Ishikawa (cell line): ENCODE measurements at regions not wholly inside any gene's neighbourhood (a gene's known extent, or its start where the extent isn't known, plus 50 kb on each side); places are given as distances from the start of the nearest gene placed in this dataset.

Experiments used
- CEBPB ChIP-seq: IDR thresholded peaks from 2 replicates; pipeline ENCODE4 v1.6.1; 2012
- EP300 ChIP-seq: IDR thresholded peaks from 2 replicates; pipeline ENCODE4 v1.6.1; 2012; ENCODE audit warnings: borderline replicate concordance
- FOXM1 ChIP-seq: IDR thresholded peaks from 2 replicates; pipeline ENCODE4 v1.6.1; 2012; ENCODE audit warnings: low read depth, borderline replicate concordance
- RAD21 ChIP-seq: IDR thresholded peaks from 2 replicates; pipeline ENCODE4 v1.6.1; 2012; ENCODE audit warnings: low read depth
- TCF12 ChIP-seq: IDR thresholded peaks from 2 replicates; pipeline ENCODE4 v1.6.1; 2012; ENCODE audit warnings: low read depth
- TEAD4 ChIP-seq: IDR thresholded peaks from 2 replicates; pipeline ENCODE4 v1.6.1; 2012
- YY1 ChIP-seq: IDR thresholded peaks from 2 replicates; pipeline ENCODE4 v1.6.1; 2012; ENCODE audit warnings: low read depth
- ZBTB7A ChIP-seq: IDR thresholded peaks from 2 replicates; pipeline ENCODE4 v1.6.1; 2012; ENCODE audit warnings: low read depth
- TF ChIP-seq, protein P1 (sequence below): IDR thresholded peaks from 2 replicates; pipeline ENCODE4 v1.6.1; 2012; ENCODE audit warnings: low read depth, mild to moderate bottlenecking

DNA sequence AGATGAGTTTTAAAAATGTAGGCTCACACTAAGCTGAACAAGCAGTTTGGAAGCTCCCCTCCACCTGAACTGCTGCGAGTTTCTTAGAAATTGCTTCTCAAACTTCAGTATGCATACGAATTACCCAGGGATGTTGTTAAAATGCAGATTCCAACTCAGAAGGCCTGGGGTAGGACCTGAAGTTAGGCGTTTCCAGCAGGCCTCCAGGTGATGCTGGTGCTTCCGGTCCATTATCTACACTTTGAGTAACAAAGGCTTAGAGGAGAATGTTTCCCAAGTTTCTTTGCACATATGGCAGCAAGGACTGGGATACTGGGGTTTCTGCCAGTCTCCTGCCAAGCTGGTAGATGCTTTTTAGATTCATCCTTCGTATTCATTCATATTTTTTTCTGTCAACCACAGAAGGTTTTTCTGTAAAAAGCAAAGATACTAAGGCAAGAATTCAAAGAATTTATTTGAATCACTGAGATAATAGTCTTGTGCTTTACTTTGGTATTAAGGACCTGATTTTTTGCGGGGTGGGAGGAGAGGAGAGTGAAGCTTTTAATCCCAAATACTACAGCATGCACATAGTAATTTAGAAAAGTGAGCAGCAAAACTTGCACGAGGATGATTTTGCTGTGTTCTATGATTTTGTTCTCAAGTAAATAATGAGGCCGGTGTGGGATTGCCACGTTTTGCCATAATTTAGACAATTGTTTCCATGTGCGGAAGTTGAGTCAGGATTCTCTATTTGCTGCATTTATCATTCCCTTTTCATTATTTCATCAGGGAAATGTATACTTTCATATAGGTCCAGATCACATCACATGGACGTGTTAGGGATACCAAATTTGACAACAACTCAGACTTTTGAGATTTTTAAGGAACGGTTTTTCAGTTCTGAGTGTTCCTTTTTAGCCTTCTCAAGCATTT lies 137.6 kb upstream of the SPATS2L start:
- TF ChIP-seq, protein P1, sequence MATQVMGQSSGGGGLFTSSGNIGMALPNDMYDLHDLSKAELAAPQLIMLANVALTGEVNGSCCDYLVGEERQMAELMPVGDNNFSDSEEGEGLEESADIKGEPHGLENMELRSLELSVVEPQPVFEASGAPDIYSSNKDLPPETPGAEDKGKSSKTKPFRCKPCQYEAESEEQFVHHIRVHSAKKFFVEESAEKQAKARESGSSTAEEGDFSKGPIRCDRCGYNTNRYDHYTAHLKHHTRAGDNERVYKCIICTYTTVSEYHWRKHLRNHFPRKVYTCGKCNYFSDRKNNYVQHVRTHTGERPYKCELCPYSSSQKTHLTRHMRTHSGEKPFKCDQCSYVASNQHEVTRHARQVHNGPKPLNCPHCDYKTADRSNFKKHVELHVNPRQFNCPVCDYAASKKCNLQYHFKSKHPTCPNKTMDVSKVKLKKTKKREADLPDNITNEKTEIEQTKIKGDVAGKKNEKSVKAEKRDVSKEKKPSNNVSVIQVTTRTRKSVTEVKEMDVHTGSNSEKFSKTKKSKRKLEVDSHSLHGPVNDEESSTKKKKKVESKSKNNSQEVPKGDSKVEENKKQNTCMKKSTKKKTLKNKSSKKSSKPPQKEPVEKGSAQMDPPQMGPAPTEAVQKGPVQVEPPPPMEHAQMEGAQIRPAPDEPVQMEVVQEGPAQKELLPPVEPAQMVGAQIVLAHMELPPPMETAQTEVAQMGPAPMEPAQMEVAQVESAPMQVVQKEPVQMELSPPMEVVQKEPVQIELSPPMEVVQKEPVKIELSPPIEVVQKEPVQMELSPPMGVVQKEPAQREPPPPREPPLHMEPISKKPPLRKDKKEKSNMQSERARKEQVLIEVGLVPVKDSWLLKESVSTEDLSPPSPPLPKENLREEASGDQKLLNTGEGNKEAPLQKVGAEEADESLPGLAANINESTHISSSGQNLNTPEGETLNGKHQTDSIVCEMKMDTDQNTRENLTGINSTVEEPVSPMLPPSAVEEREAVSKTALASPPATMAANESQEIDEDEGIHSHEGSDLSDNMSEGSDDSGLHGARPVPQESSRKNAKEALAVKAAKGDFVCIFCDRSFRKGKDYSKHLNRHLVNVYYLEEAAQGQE, result no peak
- TF ChIP-seq RAD21, result no peak
- no peak for TF ChIP-seq YY1
- TF ChIP-seq FOXM1, result no peak
- no peak for TF ChIP-seq EP300
- TF ChIP-seq TCF12, result no peak
- TF ChIP-seq ZBTB7A, result no peak
- TF ChIP-seq TEAD4, result no peak
- no peak for TF ChIP-seq CEBPB
